Left colon (tissue), 2 donors: ENCODE measurements at regions not wholly inside any gene's neighbourhood (a gene's known extent, or its start where the extent isn't known, plus 50 kb on each side); places are given as distances from the start of the nearest gene placed in this dataset.
A peak's percentile ranks its signal among the peaks of the same experiment; 100 is the strongest.
"Not testable (repeated sequence)": the region's sequence is repeated elsewhere in the genome, so short reads cannot be mapped to it uniquely, and the experiment has no call there.

Source experiments
- ATAC-seq: fragments of 200-7000 bp; cut with Tn5 transposase; one replicate; pipeline ENCODE4 v1.9.1; 2020; ENCODE audit warnings: mild to moderate bottlenecking, moderate library complexity
- DNase-seq, 2 donors: peaks; one replicate each; pipeline ENCODE4 v3.0.0-alpha.2; 2020
- intact Hi-C, 2 donors: fragments of 100-400 bp; cut with DNase I in 1 of 2; cut with micrococcal nuclease in 1 of 2; formaldehyde crosslinking; loops; one replicate each; pipeline versions ENCODE4 v1.11.2 to v1.14.0; 2022; cut with DNase I, micrococcal nuclease
- donor health status: DM: no; HTN: no; CAD: no.
- donor health status: DM: yes; HTN: yes; CAD: no.

DNA sequence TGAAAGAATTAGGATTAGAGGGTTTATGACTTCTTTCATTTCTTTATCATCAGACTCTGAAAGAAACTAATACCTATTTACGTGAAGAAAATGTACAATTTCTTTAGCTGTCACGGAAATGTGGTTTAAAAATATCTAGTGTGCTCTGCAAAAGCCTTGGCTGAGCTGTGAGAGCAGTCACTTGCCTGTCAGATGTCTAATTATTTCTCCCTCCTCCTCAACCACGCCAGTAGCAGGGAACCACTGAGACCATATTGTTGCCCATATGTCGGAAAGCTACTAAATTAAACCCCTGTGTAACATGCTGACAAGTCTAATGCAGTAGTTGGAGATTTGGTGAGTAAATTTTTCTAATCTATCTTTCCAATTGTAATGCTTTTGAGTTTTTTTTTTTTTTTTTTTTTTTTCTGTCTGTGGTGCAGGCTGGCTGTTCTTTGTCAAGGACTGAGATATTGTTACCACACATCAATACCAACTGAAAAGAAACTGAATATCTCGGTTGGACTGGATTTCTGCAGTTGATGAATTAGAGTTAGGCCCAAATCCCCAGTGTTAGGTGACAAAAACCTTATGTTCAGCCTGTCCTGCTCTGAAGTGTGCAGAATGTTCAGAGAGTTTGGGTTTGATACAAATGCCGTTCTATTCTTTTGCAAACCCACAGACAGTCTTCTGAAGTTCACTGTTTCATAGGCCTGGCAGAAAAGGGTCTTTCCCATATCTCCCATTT, 302.9 kb upstream of the SYNCRIP start:
- intact Hi-C loops, result no loop called here
- no peak for DNase-seq
- ATAC-seq, result no peak

DNA sequence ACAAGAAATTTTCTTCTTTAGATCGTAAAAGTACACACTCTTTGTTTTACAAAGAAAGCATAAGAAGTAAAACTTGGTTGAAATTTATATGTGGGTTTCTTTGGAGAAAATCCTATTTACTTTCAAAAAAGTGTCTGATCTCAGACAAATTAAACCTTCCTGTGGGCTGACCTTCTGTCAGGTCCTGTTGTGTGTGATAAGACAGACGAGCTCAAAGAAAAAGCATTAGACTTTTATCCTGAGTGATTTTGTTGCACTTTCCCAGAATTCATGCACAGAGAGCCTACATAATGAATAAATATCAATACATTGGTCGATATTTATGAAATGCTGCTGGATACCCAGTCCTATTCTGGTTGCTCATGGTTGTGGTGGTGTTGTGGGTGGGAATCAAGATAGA, 302.1 kb upstream of the SYNCRIP start:
- no peak for DNase-seq
- ATAC-seq, result no peak
- intact Hi-C loops, result no loop called here

DNA sequence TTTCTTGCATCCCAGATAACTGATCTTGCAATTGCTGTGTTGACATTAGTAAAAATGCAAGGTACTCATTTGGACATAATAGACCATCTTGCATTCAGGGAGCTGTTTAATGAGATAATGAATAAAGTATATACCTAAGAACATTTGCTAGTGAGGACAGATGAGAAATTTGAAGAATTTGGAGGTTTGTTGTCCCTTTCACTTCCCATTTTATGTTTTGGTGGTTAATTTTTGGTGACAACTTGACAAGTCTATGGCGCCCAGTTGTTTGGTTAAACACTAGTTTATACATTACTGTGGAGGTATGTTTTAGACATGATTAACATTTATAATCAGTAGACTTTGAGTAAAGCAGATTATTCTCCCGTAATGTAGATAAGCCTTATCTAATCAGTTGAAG, 300.2 kb upstream of the SYNCRIP start:
- intact Hi-C loops, result no loop called here
- ATAC-seq, result no peak
- no peak for DNase-seq

DNA sequence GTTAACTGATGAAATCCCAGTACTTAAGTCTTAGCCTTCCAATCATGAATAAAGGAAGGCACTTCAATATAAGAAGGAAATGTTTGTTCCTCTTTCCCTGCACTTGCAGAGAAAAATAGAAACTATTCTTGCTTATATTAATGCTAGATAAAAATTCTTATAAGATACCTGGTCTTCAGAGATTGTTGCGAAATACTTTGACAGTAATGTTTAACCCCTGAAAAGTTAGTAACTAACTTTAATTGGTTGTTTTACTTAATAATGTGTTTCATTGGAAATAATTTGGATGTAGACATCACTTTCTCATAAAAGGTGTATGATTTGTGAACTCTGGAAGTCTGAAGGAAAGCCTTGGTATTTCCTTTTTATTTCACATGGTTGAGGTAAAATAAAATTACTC, 294.2 kb upstream of the SYNCRIP start:
- intact Hi-C loops, result no loop called here
- no peak for ATAC-seq
- DNase-seq, result no peak

DNA sequence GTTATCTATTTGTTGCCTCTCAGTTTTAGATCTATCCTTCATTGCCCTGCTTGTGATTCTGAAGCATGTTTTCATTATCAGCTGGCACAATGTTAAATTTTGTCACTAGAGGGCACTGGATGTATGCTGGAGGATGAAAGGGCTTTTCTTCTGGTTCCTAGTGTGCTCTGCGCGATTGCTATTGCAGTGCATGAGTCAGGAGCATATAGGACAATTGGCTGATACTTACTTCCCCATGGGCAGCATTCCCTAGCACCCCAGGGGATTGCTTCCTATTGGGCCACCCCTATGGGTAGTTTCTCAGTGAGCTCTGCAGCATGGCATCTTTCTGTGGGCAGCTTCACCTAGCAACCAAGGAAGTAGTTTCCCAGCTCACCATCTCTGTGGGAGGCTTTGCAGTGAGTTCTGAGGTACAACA, 280.3 kb upstream of the SYNCRIP start:
- peak in 1 of 2 donors; percentile 3 for DNase-seq
- intact Hi-C loops, result no loop called here
- ATAC-seq, result peak; percentile 52

DNA sequence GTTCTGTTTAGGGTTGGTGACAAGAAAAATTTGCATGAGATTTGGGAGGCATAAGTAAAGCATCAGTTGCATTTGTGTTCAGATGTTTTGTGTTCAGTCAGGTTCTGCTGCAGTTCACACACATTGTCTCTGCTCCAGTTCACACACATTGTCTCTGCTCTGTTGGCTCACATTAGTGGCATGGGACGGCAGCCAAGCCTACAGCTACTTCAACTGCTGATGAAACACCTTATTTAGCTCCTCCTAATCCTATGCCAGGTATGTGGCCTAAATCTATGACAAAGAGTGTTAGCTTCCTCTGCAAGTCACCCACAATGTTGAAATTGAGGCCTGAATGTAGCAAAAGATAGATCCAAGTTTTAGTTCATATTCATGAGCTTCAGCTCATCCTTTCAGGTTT, 278.1 kb upstream of the SYNCRIP start:
- intact Hi-C loops, result no loop called here

DNA sequence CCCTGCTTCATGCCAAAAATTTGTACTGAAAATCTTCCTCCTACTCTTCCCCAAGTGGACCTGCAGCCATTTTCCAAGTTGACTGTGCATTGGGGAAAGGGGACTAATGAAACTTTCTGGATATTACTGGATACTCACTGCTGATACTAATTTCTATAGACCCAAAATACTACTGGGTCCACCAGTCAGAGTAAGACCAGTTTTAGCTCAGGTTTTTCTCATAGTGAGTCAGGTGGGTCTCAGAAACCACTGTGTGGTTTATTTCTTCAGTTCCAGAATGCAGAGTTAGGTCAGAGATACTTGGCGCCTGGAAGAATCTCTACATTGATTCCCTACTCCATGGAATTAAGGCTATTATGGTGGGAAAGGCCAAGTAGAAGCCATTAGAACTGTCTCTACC, 274.8 kb upstream of the SYNCRIP start:
- ATAC-seq, result no peak
- intact Hi-C loops, result no loop called here

More for the DNA sequence above, 278.1 kb upstream of the SYNCRIP start:
- no peak for ATAC-seq
- DNase-seq, result no peak

DNA sequence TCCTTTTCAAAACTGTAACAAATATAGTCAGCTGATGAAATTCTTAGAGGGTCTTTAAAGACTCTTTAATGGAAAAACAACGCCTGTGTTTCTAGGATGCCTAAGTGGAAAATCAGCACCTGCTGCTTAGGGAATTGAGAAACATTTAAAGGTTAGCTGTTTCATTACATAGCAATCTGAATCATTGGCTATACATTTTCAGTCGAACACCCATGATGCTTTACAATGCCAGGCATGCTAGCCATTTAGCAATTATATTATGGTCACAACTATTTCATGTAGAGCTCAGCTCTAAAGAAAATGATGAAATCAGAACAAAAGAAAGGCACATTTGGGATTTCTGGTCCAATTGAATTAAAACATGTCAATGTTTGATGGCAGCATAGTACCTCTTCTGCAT, 270.3 kb upstream of the SYNCRIP start:
- ATAC-seq (no peak), DNase-seq (no peak)
- intact Hi-C loops, result no loop called here

More for the DNA sequence above, 274.8 kb upstream of the SYNCRIP start:
- no peak for DNase-seq

DNA sequence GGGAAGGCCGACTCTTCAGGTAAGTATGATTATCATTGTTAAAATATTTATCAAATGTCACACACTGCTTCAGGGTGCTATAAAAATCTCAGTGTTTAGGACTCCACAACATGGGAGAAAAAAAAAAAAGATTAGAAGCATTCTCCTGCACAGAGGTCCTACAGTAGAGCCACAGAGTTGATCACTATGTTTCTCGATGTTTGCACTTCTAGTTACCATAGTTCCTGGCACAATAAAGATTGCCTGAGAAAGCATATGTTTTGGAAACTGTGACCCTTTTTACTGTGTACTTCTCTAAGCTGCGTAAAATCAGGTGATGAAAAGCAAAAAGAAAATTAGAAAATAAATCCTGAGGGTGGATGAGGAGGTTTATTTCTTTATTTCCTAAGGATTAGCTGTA, 269.9 kb upstream of the SYNCRIP start:
- DNase-seq (no peak), ATAC-seq (no peak)
- intact Hi-C loops, result no loop called here

DNA sequence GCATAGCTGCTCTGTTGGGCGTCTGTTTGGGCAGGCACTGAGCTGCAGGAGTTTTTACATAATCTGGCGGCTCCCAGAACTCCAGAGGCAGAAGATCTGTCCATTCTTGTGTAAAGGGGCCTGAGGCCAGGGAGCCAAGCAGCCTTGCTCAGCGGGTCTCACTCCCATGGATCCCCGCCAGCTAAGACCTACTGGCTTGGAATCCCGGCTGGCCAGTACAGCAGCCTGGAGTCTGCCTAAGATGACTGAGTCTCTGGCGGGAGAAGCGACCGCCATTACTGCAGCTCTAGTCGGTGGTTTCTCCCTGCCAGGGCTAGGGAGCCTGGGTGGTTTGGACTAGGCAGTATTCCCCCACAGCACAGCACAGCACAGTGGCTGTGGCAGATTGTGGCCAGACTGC, 268.4 kb upstream of the SYNCRIP start:
- DNase-seq, result no peak
- intact Hi-C loops, result no loop called here
- ATAC-seq, result no peak

DNA sequence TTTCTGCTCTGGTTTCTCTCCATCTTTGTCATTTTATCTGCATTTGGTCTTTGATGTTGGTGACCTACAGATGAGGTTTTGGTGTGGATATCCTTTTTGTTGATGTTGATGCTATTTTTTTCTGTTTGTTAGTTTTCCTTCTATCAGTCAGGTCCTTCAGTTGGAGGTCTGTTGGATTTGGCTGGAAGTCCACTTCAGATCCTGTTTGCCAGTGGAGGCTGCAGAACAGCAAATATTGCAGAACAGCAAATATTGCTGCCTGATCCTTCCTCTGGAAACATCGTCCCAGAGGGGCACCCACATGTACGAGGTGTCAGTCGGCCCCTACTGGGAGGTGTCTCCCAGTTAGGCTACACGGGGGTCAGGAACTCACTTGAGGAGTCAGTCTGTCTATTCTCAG, 265.4 kb upstream of the SYNCRIP start:
- intact Hi-C loops, ATAC-seq, DNase-seq: not testable (repeated sequence)

DNA sequence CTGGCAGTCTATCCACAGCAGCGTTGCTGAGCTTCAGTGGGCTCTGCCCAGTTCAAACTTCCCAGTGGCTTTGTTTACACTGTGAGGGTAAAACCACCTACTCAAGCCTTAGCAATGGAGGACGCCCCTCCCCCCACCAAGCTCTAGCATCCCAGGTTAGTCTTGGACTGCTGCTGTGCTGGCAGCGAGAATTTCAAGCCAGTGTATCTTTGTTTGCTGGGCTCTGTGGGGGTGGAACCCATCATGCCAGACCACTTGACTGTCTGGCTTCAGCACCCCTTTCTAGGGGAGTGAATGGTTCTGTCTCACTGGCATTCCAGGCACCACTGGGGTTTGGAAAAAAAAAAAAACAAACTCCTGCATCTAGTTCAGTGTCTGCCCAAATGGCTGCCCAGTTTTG, 249.7 kb upstream of the SYNCRIP start:
- ATAC-seq (no peak), DNase-seq (no peak)
- intact Hi-C loops, result no loop called here

DNA sequence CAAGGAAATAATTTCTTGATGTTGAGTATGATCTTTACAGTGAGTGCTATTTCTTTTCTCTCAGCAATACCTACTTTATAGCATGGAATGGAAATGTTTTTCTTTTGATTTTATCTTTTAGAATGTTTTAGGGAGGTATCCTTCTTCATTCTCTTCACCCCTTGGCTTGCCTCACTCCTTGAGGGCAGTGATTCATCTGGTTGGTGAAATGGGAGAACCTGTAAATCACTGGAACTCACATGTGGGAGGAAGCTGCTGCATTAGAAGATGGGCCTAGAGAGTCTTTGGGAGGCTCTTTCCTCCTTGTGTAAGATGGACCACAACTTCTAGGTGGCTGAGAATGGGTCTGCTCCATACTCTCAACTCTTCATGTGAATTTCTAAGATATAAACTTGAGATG, 244.8 kb upstream of the SYNCRIP start:
- DNase-seq (no peak), ATAC-seq (no peak)
- intact Hi-C loops, result no loop called here

DNA sequence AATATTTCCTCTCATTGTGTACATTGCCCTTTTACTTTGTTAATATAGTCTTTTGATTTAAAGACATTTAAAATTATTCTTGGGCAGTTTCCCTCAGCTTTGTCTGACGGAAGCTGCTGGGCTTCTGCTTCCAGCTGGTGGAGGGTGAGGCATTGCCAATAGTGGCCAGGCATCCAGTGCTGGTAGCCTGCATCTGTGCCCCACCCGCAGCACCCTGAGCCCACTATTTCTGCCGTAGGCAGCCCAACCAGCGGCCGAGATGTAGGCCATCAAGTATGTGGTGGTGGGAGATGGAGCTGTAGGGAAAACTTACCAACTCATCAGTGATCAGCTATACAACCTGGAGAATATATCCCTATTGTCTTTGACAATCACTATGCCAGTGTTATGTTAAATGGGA, 226.0 kb upstream of the SYNCRIP start:
- DNase-seq (no peak), ATAC-seq (no peak)
- intact Hi-C loops, result no loop called here

DNA sequence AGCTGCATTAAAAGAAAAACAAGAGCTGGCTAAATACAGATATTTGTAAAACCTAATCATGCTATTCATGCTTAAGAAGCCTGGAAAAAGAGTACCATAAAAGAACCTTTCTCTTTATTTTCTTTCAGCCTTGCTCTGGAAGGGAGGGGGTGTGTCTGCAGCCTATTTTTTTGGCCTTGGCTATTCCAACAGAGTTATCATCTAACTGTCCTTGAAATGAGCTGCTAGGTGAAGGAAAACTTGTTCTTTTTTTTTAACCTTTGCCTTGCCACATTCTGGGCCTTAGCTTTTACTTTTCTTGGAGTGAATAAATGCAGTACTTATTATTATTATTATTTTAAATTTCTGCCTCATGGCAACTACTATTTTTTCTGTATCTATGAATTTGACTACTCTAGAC, 224.9 kb upstream of the SYNCRIP start:
- ATAC-seq (no peak), DNase-seq (no peak)
- intact Hi-C loops, result no loop called here

DNA sequence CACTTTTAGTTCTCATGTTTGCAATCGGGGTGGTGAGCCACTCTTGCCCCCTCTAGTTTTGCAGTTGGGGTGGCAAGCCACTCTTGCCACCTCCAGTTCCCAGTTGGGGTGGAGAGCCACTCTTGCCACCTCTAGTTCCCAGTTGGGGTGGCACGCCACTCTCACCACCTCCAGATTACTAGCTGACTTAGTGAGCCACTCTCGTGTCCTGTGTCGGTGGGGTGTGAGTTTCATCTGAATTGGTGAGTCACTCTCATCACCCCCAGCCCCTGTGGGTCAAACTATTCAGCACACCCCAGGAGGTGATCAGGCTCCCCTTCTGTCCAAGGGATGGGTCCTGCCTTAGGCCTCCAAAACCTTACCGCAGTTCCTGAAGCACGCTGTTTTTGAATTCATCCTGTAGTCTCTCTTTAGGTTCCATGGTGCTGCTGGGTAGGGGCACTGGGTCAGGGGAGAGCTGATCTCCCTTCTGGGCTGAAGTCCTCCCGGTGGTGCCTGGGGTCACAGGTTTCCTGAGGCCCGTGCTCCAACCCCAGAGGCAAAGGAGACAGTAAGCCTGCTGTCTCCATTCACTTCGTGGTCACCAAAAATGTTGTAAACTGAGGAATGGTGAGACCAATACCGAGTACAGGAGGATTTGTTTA, 224.2 kb upstream of the SYNCRIP start:
- intact Hi-C loops, result no loop called here
- no peak for ATAC-seq
- DNase-seq, result no peak

DNA sequence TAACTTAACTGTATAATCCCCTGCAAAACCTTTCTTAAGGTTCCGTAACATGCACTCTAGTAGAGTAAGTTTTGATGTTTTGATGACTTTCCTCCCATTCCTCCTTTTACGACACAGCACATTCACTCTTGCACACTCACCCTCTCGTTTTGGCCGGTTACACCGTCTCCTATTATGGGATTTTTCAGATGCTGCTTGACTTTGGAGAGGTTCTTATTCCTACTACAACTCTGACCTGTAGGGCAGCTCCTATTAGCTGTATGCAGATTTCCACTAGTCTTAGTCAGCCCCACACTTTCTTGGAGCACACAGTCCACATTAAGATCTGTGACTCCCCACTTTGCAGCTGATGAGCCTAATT, 223.7 kb upstream of the SYNCRIP start:
- ATAC-seq, result no peak
- intact Hi-C loops, result no loop called here
- DNase-seq, result no peak

DNA sequence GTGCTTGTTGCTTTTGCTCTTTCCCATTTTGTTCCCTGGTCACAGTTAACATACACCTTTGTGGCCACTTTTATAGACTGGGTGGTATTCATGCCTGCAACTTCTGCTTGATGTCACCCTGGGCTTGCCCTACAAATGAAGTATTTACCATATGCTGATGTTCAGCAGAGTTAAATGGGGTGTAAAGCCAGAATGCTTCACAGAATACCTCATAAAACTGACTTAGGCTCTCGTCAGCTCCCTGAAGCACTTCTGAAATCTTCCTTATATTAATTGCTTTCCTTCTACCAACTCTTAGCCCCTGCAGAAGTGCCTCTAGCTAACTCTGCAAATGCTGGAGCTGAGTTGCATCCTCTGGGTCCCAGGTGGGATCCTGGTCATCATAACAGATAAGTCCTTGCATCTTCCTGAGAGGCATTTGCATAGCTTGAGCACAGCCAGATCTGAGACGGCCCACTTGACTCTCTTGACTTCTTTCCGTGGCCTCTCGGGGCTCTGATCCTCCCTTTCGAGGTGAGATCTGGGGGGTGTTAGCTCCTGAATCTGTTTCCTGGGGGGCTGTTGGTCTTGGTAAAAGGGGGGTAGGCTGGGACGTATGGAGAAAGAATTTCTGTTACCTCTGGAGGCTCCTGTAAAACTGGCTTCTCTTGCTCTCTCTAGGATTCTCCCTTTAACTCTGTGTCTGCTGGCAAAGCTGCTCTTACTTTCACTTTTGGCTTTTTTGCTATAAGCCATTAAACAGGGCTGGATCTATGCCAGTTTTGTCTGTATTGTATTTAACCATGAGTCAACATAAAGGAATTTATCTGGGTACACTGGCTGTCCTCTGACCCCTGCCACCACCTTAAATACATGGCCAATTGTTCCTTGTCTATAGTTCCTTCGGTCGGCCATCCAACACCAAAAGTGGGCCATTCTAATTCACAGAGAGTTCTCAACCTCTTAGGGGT, 223.0 kb upstream of the SYNCRIP start:
- intact Hi-C loops, result no loop called here
- peak; percentile 78 for ATAC-seq
- no peak for DNase-seq

DNA sequence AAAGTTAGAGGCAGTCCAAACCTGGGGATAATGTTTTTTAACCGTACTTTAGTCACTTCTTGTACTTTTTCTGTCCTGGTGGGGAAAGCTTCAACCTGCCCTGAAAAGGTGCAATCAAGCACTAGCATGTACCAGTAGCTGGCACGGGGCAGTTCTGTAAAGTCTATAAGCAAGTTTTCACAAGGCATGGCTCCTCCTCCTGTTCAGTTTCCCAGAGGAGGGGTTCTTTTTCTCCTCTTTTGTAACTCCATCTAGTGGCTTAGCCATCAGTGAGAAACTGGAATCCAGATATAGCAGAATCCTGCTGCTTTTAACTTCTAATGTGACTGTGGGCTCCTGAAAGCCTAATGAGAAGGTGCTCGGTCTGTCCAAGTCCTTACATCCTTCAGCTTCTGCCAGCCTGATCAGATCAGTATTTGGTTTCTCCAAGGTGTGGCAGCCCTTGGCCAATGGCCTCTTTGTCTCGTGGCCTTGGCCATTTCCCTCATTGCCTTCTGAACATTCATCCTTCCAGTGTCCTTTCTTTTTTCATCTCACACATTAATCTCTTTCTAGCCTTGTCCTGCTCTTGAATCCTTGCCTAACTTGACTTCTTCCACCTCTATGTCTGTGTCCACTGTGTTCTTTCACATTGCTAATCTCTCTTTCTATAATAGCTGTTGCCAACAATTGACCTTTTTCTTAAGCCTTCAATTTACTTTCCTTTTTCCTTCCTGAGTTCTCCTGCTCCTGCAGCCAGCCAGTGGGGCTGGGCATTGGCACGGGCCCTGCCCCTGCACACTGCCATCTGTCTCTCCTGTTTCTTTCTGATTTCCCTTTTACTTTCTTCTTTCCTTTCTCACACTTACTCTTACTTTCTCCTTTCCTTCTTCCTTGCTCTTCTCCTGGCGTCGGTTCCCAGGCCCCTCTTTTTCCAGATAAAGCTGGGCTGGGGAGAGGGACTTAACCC, 222.0 kb upstream of the SYNCRIP start:
- intact Hi-C loops, result no loop called here
- ATAC-seq (peak; percentile 83), DNase-seq (no peak)
